A673 (cell line): ENCODE measurements at regions not wholly inside any gene's neighbourhood (a gene's known extent, or its start where the extent isn't known, plus 50 kb on each side); places are given as distances from the start of the nearest gene placed in this dataset.
"Not testable (repeated sequence)": the region's sequence is repeated elsewhere in the genome, so short reads cannot be mapped to it uniquely, and the experiment has no call there.

ENCODE experiments used
- BruUV-seq: library from RNA; stranded (reverse); fragments of 400-500 nt; replicated peaks from 2 replicates; lab custom pipeline; 2021; lab: Mats Ljungman, UMichigan
- CTCF ChIA-PET: fragments of 300-600 bp; sonication (Branson Sonifier 250); formaldehyde crosslinking; loops from one replicate; lab custom pipeline; 2022; ENCODE audit warnings: antibody characterized with exemption; lab: Charles Lee
- POLR2A ChIA-PET: fragments of 300-600 bp; sonication (Branson Sonifier 250); formaldehyde crosslinking; loops from one replicate; lab custom pipeline; 2022; ENCODE audit warnings: antibody characterized with exemption; ENCODE audit not compliant: low non-redundant PET; lab: Charles Lee
- DNase-seq: peaks from one replicate; pipeline ENCODE4 v3.0.0-alpha.2; 2015; ENCODE audit warnings: low spot score
- H3K27ac ChIP-seq: fragments of 200-600 bp; sonication (generic); 2 replicates; pipeline ENCODE4 v1.5.1; 2016; ENCODE audit warnings: mixed run types, low read depth, mild to moderate bottlenecking, mixed read lengths, antibody characterized with exemption, low read length; ENCODE audit not compliant: poor library complexity, severe bottlenecking
- H3K27me3 ChIP-seq: fragments of 200-600 bp; sonication (generic); replicated peaks from 2 replicates; pipeline ENCODE4 v1.6.1; 2017; ENCODE audit warnings: mixed run types, low read depth, mild to moderate bottlenecking, mixed read lengths, antibody characterized with exemption, low read length; ENCODE audit not compliant: insufficient read depth, poor library complexity
- H3K36me3 ChIP-seq: fragments of 200-600 bp; sonication (generic); 2 replicates; pipeline ENCODE4 v1.6.1; 2016; ENCODE audit warnings: mixed run types, mild to moderate bottlenecking, mixed read lengths, antibody characterized with exemption, low read length; ENCODE audit not compliant: insufficient read depth, poor library complexity, severe bottlenecking
- H3K4me1 ChIP-seq: fragments of 200-600 bp; sonication (generic); 2 replicates; pipeline ENCODE4 v1.6.1; 2017; ENCODE audit warnings: mixed run types, mild to moderate bottlenecking, mixed read lengths, antibody characterized with exemption, low read length; ENCODE audit not compliant: insufficient read depth, poor library complexity, severe bottlenecking
- H3K4me3 ChIP-seq: fragments of 200-600 bp; sonication (generic); 2 replicates; pipeline ENCODE4 v1.5.1; 2016; ENCODE audit warnings: low read depth, mixed run types, mild to moderate bottlenecking, mixed read lengths, low read length; ENCODE audit not compliant: poor library complexity, severe bottlenecking
- H3K9me3 ChIP-seq: fragments of 200-600 bp; sonication (generic); 2 replicates; pipeline ENCODE4 v1.6.1; 2016; ENCODE audit warnings: mixed run types, low read depth, mild to moderate bottlenecking, mixed read lengths, antibody characterized with exemption, low read length; ENCODE audit not compliant: poor library complexity, severe bottlenecking
- EZH2 ChIP-seq: fragments of 200-600 bp; sonication (generic); IDR thresholded peaks from 2 replicates; pipeline ENCODE4 v1.6.1; 2017; ENCODE audit warnings: borderline replicate concordance, low read depth, mild to moderate bottlenecking, mixed read lengths, antibody characterized with exemption, low read length; ENCODE audit not compliant: poor library complexity, severe bottlenecking
- intact Hi-C: fragments of 100-400 bp; cut with micrococcal nuclease; formaldehyde crosslinking; loops from one replicate; pipeline ENCODE4 v1.10.0; 2022; ENCODE audit not compliant: unreplicated experiment
- TF ChIP-seq, protein P1 (sequence below): fragments of 300-800, 200-600 bp; sonication (generic); conservative IDR thresholded peaks from 2 replicates; pipeline ENCODE4 v1.5.1; 2017; ENCODE audit warnings: low read depth, mild to moderate bottlenecking, antibody characterized with exemption, low read length, moderate library complexity, mixed read lengths

GRCh38 chr1:68770817-68771216, 273.9 kb upstream of the DEPDC1 start:
- Histone ChIP-seq H3K27me3 (no peaks in the 10 kb centered on the region), H3K36me3 (no peaks in the 10 kb centered on the region), H3K27ac (no peak overlapping the region), H3K4me1 (no peaks in the 10 kb centered on the region), H3K4me3 (no peak overlapping the region), H3K9me3 (no peaks in the 10 kb centered on the region)
- intact Hi-C loops, result no loop called here
- DNase-seq, result no peak
- ChIA-PET CTCF (no interaction called here), POLR2A (no interaction called here)
- TF ChIP-seq, protein P1, sequence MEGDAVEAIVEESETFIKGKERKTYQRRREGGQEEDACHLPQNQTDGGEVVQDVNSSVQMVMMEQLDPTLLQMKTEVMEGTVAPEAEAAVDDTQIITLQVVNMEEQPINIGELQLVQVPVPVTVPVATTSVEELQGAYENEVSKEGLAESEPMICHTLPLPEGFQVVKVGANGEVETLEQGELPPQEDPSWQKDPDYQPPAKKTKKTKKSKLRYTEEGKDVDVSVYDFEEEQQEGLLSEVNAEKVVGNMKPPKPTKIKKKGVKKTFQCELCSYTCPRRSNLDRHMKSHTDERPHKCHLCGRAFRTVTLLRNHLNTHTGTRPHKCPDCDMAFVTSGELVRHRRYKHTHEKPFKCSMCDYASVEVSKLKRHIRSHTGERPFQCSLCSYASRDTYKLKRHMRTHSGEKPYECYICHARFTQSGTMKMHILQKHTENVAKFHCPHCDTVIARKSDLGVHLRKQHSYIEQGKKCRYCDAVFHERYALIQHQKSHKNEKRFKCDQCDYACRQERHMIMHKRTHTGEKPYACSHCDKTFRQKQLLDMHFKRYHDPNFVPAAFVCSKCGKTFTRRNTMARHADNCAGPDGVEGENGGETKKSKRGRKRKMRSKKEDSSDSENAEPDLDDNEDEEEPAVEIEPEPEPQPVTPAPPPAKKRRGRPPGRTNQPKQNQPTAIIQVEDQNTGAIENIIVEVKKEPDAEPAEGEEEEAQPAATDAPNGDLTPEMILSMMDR, result no peak
- TF ChIP-seq EZH2, result no peak
- BruUV-seq, result no TSS peak

- BruUV-seq, result no TSS peak
- no peaks in the 10 kb centered on the region for H3K36me3 ChIP-seq
- ChIA-PET CTCF (no interaction called here), POLR2A (no interaction called here)
- intact Hi-C loops, result no loop called here
- no peak overlapping the region for H3K4me3 ChIP-seq
- no peaks in the 10 kb centered on the region for H3K4me1 ChIP-seq
- TF ChIP-seq, protein P1, result no peak
- TF ChIP-seq EZH2, result no peak
- DNase-seq, result no peak
- no peaks in the 10 kb centered on the region for H3K27me3 ChIP-seq
- H3K9me3 ChIP-seq, result no peaks in the 10 kb centered on the region
- no peak overlapping the region for H3K27ac ChIP-seq
Observed at GRCh38 chr1:68777851-68778250, 281.0 kb upstream of the DEPDC1 start.

DNA sequence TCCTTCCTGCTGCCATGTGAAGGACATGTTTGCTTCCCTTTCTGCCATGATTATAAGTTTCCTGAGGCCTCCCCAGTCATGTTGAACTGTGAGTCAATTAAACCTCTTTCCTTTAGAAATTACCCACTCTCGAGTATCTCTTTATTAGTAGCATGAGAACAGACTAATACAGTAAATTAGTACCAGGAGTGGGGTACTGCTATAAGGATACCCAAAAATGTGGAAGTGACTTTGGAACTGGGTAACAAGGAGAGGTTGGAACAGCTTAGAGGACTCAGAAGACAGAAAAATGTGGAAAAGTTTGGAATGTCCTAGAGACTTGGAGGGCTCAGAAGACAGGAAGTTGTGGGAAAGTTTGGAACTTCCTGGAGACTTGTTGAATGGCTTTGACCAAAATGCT, 283.0 kb upstream of the DEPDC1 start:
- POLR2A ChIA-PET, DNase-seq, intact Hi-C loops, BruUV-seq, H3K27ac ChIP-seq, H3K4me1 ChIP-seq, CTCF ChIA-PET, H3K4me3 ChIP-seq, H3K27me3 ChIP-seq, H3K36me3 ChIP-seq, H3K9me3 ChIP-seq: not testable (repeated sequence)

DNA sequence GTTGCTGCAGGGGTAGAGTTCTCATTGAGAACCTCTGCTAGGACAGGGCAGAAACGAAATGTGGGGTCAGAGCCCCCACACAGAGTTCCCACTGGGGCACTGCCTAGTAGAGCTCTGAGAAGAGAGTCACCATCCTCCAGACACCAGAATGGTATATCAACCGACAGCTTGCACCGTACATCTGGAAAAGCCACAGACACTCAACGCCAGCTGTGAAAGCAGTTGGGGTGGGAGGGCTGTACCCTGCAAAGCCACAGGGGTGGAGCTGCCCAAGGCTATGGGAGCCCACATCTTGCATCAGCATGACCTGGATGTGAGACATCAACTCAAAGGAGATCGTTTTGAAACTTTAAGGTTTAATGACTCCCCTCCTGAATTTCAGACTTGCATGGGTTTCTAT, 284.0 kb upstream of the DEPDC1 start:
- BruUV-seq, result no TSS peak
- H3K36me3 ChIP-seq, result no peaks in the 10 kb centered on the region
- intact Hi-C loops, result no loop called here
- TF ChIP-seq EZH2, result no peak
- TF ChIP-seq, protein P1, result no peak
- H3K4me3 ChIP-seq, result no peak overlapping the region
- H3K4me1 ChIP-seq, result no peaks in the 10 kb centered on the region
- H3K27ac ChIP-seq, result no peak overlapping the region
- H3K9me3 ChIP-seq, result no peaks in the 10 kb centered on the region
- POLR2A ChIA-PET, result interaction anchor here (0.7 kb wide), 1 partner anchor 47 kb away, joined by 3 read pairs; no protein-coding TSS in a partner anchor
- H3K27me3 ChIP-seq, result no peaks in the 10 kb centered on the region
- CTCF ChIA-PET, result interaction anchor here (0.6 kb wide), 1 partner anchor 1362 kb away, joined by 3 read pairs; no protein-coding TSS in a partner anchor
- DNase-seq, result no peak
